LNCAP (cell line): ENCODE measurements at regions not wholly inside any gene's neighbourhood (a gene's known extent, or its start where the extent isn't known, plus 50 kb on each side); places are given as distances from the start of the nearest gene placed in this dataset.

Experiments
- TF ChIP-seq, protein P1 (sequence below): fragments of 450-650 bp; IDR thresholded peaks from 2 replicates; pipeline ENCODE4 v1.5.1; 2017; ENCODE audit warnings: mild to moderate bottlenecking

- TF ChIP-seq, protein P1, sequence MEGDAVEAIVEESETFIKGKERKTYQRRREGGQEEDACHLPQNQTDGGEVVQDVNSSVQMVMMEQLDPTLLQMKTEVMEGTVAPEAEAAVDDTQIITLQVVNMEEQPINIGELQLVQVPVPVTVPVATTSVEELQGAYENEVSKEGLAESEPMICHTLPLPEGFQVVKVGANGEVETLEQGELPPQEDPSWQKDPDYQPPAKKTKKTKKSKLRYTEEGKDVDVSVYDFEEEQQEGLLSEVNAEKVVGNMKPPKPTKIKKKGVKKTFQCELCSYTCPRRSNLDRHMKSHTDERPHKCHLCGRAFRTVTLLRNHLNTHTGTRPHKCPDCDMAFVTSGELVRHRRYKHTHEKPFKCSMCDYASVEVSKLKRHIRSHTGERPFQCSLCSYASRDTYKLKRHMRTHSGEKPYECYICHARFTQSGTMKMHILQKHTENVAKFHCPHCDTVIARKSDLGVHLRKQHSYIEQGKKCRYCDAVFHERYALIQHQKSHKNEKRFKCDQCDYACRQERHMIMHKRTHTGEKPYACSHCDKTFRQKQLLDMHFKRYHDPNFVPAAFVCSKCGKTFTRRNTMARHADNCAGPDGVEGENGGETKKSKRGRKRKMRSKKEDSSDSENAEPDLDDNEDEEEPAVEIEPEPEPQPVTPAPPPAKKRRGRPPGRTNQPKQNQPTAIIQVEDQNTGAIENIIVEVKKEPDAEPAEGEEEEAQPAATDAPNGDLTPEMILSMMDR: no peak
Observed at GRCh38 chr1:185512442-185512841, 195.4 kb upstream of the IVNS1ABP start.

GRCh38 chr1:185501099-185501498 lies 184.1 kb upstream of the IVNS1ABP start:
- TF ChIP-seq, protein P1: no peak

GRCh38 chr1:185500001-185500626 lies 183.1 kb upstream of the IVNS1ABP start:
- TF ChIP-seq, protein P1: no peak

DNA sequence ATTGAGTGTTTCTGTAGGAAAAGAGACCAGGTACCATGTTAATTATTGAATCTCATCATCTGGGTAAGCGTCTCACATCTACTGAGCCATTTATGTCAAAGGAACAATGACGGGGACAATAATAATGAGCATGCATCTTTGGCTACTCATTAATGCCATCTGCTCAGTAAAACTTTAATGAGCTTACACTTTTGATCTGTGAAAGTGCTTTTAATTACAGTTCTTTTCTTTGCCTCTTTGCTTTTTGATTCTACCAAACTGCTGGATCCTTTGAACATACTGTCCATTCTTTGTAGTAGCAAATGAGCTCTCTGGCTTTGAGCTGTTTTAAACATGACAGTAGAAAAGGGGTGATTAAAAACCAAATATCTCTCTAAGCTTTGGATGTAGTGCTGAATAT lies 181.2 kb upstream of the IVNS1ABP start:
- TF ChIP-seq, protein P1: no peak

GRCh38 chr1:185497177-185497576 lies 180.1 kb upstream of the IVNS1ABP start:
- TF ChIP-seq, protein P1: no peak

- TF ChIP-seq, protein P1: no peak
Observed at GRCh38 chr1:185495898-185496297, 178.9 kb upstream of the IVNS1ABP start.

GRCh38 chr1:185495007-185495406 lies 178.0 kb upstream of the IVNS1ABP start:
- TF ChIP-seq, protein P1: no peak
